DND-41 (cell line): ENCODE measurements at regions not wholly inside any gene's neighbourhood (a gene's known extent, or its start where the extent isn't known, plus 50 kb on each side); places are given as distances from the start of the nearest gene placed in this dataset.
A peak's percentile ranks its signal among the peaks of the same experiment; 100 is the strongest.

Experiments used
- ATAC-seq: fragments of 200-7000 bp; cut with Tn5 transposase; 3 replicates; pipeline ENCODE4 v1.9.1; 2021; ENCODE audit warnings: low read depth; ENCODE audit not compliant: insufficient read depth
- DNase-seq: peaks from one replicate; pipeline ENCODE4 v3.0.0-alpha.2; 2020
- H2AFZ ChIP-seq: 2 replicates; pipeline ENCODE4 v1.6.0; 2012; ENCODE audit warnings: low read depth, low read length
- H3K27ac ChIP-seq: 2 replicates; pipeline ENCODE4 v1.5.1; 2012; ENCODE audit warnings: low read length, inconsistent platforms
- H3K27me3 ChIP-seq: fragments of 200-600 bp; sonication (generic); 2 replicates; pipeline ENCODE4 v1.6.0; 2012; ENCODE audit warnings: low read length, mild to moderate bottlenecking, inconsistent platforms; ENCODE audit not compliant: insufficient read depth, poor library complexity
- H3K36me3 ChIP-seq: 2 replicates; pipeline ENCODE4 v1.5.1; 2012; ENCODE audit warnings: low read length, inconsistent platforms; ENCODE audit not compliant: insufficient read depth
- H3K4me1 ChIP-seq: 2 replicates; pipeline ENCODE4 v1.5.1; 2012; ENCODE audit warnings: mild to moderate bottlenecking, low read length; ENCODE audit not compliant: insufficient read depth
- H3K4me2 ChIP-seq: 2 replicates; pipeline ENCODE4 v1.6.0; 2012; ENCODE audit warnings: mild to moderate bottlenecking, moderate library complexity, low read length, inconsistent platforms; ENCODE audit not compliant: insufficient read depth
- H3K4me3 ChIP-seq, 2 experiments: fragments of 200-600 bp in 1 of 2; shearing (Covaris generic) in 1 of 2; 2 replicates each; pipeline ENCODE4 v1.5.1; 2012 to 2016; ENCODE audit warnings: inconsistent platforms in 2 of 2, low read length in 2 of 2, mild to moderate bottlenecking in 2 of 2, low read depth in 1 of 2, moderate library complexity in 1 of 2
- H3K79me2 ChIP-seq: 2 replicates; pipeline ENCODE4 v1.6.0; 2012; ENCODE audit warnings: low read length, inconsistent platforms; ENCODE audit not compliant: insufficient read depth
- H3K9ac ChIP-seq: 2 replicates; pipeline ENCODE4 v1.6.0; 2012; ENCODE audit warnings: low read depth, mild to moderate bottlenecking, inconsistent platforms, low read length, moderate library complexity
- H3K9me3 ChIP-seq: 2 replicates; pipeline ENCODE4 v1.5.1; 2012; ENCODE audit warnings: low read length, moderate library complexity, mild to moderate bottlenecking, inconsistent platforms; ENCODE audit not compliant: insufficient read depth, severe bottlenecking
- H4K20me1 ChIP-seq: 2 replicates; pipeline ENCODE4 v1.6.0; 2012; ENCODE audit warnings: low read length; ENCODE audit not compliant: insufficient read depth
- CTCF ChIP-seq: IDR thresholded peaks from 2 replicates; pipeline ENCODE4 v1.5.1; 2012; ENCODE audit warnings: borderline replicate concordance, low read length, moderate library complexity, mild to moderate bottlenecking; ENCODE audit not compliant: poor library complexity, severe bottlenecking; ENCODE audit errors: extremely low read depth
- EZH2 ChIP-seq: IDR thresholded peaks from 3 replicates; pipeline ENCODE4 v1.6.1; 2012; ENCODE audit warnings: borderline replicate concordance, low read depth, mild to moderate bottlenecking, moderate library complexity, low read length, inconsistent platforms; ENCODE audit not compliant: severe bottlenecking

- Histone ChIP-seq H4K20me1 (no peaks in the 10 kb centered on the region), H3K27me3 (no peaks in the 10 kb centered on the region), H3K27ac (no peak overlapping the region), H3K4me3 (no peak overlapping the region), H3K4me2 (no peak overlapping the region), H3K79me2 (no peaks in the 10 kb centered on the region), H3K4me1 (no peaks in the 10 kb centered on the region), H3K9ac (no peak overlapping the region), H3K36me3 (no peaks in the 10 kb centered on the region), H2AFZ (no peak overlapping the region), H3K9me3 (no peaks in the 10 kb centered on the region)
- ATAC-seq = no peak
- TF ChIP-seq CTCF (no peak), EZH2 (no peak)
- no peak for DNase-seq
Measured at GRCh38 chr5:67431191-67431590, 234.6 kb upstream of the CD180 start.

GRCh38 chr5:67427850-67428298 lies 231.3 kb upstream of the CD180 start:
- H3K36me3 ChIP-seq = no peaks in the 10 kb centered on the region
- no peaks in the 10 kb centered on the region for H4K20me1 ChIP-seq
- no peak overlapping the region for H3K9ac ChIP-seq
- no peak overlapping the region for H3K4me3 ChIP-seq
- no peaks in the 10 kb centered on the region for H3K9me3 ChIP-seq
- TF ChIP-seq CTCF (no peak), EZH2 (no peak)
- H3K27ac ChIP-seq = no peak overlapping the region
- H3K27me3 ChIP-seq = no peaks in the 10 kb centered on the region
- no peaks in the 10 kb centered on the region for H3K4me1 ChIP-seq
- no peak overlapping the region for H3K4me2 ChIP-seq
- no peaks in the 10 kb centered on the region for H3K79me2 ChIP-seq
- no peak overlapping the region for H2AFZ ChIP-seq
- no peak for ATAC-seq
- no peak for DNase-seq

- DNase-seq = no peak
- TF ChIP-seq CTCF (no peak), EZH2 (no peak)
- Histone ChIP-seq H3K9me3 (no peaks in the 10 kb centered on the region), H3K4me2 (no peak overlapping the region), H3K79me2 (no peaks in the 10 kb centered on the region), H3K9ac (no peak overlapping the region), H2AFZ (peak overlapping the region; percentile 44; the same call in 1 of the 2 replicates), H3K27ac (no peak overlapping the region), H3K4me1 (no peaks in the 10 kb centered on the region), H3K27me3 (no peaks in the 10 kb centered on the region), H3K36me3 (no peaks in the 10 kb centered on the region), H3K4me3 (no peak overlapping the region), H4K20me1 (no peaks in the 10 kb centered on the region)
- no peak for ATAC-seq
Measured at GRCh38 chr5:67426961-67427849, 230.6 kb upstream of the CD180 start.
